GM18520 (cell line): ENCODE measurements at regions not wholly inside any gene's neighbourhood (a gene's known extent, or its start where the extent isn't known, plus 50 kb on each side); places are given as distances from the start of the nearest gene placed in this dataset.
"Not testable (repeated sequence)": the region's sequence is repeated elsewhere in the genome, so short reads cannot be mapped to it uniquely, and the experiment has no call there.

Experiments used
- ATAC-seq: cut with Tn5 transposase; IDR thresholded peaks from one replicate; pipeline ENCODE4 v1.9.1; 2021; ENCODE audit not compliant: unreplicated experiment

- ATAC-seq: not testable (repeated sequence)
Observed at GRCh38 chr6:142016666-142017065, 116.1 kb upstream of the GJE1 start.

DNA sequence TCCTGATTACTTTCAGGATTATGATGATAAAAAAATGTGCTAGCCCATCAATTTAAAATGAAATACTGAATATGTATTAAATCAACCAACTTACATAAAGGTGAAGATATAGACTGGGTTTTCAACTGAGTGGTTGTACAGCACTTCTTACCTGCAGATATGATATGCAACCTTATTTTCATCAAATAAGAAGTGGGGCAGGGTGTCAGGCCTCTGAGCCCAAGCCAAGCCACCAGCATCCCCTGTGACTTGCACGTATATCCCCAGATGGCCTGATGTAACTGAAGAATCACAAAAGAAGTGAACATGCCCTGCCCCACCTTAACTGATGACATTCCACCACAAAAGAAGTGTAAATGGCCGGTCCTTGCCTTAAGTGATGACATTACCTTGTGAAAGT is 117.3 kb upstream of the GJE1 start:
- ATAC-seq: not testable (repeated sequence)

DNA sequence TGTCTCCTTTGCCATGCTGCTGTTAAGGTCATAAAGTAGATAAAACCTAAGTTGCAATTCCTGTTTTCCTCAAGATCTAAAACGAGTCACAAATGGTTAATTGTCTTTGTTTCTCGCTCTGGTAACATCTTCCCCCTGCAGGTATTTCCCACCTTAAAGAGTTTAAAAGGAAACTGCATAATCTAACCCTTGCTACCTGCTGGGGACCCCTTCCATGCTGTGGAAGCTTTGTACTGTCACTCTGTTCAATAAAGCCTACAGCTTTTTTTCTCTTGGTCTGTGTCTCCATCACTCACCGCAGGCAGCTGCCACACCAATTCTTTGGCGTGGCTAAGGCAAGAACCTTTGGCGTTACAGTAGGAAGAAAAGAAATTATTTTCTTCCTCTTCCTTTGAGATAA is 117.7 kb upstream of the GJE1 start:
- ATAC-seq: no peak

- ATAC-seq: no peak
Observed at GRCh38 chr6:142014515-142014914, 118.2 kb upstream of the GJE1 start.

GRCh38 chr6:142013875-142014495 is 118.7 kb upstream of the GJE1 start:
- no peak for ATAC-seq

DNA sequence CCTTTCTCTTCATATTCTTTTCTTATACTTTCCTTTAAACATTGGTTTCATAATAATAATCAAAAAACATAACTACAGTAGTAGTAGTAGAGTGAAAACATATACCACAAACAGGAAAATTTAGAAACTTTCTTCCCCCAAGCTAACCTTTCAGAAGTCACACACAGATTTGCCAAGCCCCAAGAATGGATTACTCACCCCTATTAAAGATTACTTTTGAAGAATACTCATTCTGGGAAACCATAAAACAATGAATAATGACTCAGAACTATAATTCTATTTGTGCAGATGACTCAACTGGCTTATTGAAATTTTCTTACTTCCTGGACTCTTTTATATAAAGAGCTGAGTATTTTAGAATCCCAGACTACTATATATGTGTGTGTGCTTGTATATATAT is 119.4 kb upstream of the GJE1 start:
- peak; percentile 95 for ATAC-seq

GRCh38 chr6:142011775-142012174 is 121.0 kb upstream of the GJE1 start:
- ATAC-seq: no peak

DNA sequence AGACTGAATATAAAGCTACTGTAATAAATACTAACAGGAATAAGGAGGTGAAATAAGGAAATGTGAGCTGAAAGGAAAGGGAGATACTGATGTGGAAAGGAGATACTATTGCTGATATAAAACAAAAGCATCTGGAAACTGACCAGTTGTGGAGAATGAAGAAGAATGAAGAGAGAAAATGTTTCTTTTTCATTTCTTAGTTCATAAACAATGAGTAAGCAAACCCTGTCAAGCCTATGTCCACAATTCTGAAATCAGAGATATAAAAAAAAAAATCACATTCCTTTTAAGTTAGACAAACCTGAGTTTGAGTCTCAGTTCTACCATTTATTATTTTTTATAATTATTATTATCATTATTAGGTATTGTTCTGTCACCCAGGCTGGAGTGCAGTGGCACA is 121.6 kb upstream of the GJE1 start:
- no peak for ATAC-seq

- ATAC-seq: no peak
Observed at GRCh38 chr6:142009647-142010046, 123.1 kb upstream of the GJE1 start.

DNA sequence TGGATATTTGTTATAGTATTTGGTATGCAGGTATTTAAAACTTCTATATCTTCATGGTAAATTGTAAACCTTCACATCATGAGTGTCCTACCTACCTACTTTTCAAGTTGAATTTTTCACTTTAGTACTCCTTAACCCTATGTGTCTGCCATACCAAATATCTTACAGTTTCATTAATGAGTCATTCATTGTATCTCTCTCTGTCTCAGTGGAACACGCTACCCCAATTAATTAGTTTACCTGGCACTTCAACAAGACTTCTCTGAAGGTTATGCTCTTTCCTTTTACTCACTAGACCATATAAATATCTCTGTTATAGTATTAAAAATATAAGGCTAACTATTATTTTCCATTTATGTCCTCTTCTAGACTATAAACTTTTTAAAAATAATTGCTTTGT is 123.9 kb upstream of the GJE1 start:
- no peak for ATAC-seq

- no peak for ATAC-seq
Observed at GRCh38 chr6:142008016-142008735, 124.5 kb upstream of the GJE1 start.

GRCh38 chr6:142005021-142005420 is 127.7 kb upstream of the GJE1 start:
- no peak for ATAC-seq

DNA sequence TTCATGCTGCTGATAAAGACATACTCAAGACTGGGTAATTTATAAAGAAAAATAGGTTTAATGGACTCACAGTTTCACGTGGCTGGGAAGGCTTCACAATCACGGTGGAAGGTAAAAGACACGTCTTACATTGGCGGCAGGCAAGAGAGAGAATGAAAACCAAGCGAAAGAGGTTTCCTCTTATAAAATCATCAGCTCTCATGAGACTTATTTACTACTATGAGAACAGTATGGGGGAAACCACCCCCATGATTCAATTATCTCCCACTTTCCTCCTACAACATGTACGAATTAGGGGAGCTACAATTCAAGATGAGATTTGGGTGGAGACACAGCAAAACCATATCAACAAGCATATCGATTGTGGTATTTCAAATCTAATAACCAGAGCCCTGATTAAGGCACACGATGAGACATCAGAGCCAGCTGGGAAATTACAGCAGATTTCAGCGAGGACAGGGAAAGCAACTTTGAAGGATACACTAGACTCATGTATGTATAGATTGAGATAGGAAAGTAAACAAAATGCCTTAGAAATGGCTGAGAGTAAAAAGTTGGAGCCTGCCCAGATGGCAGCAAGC is 129.8 kb upstream of the GJE1 start:
- ATAC-seq: no peak

DNA sequence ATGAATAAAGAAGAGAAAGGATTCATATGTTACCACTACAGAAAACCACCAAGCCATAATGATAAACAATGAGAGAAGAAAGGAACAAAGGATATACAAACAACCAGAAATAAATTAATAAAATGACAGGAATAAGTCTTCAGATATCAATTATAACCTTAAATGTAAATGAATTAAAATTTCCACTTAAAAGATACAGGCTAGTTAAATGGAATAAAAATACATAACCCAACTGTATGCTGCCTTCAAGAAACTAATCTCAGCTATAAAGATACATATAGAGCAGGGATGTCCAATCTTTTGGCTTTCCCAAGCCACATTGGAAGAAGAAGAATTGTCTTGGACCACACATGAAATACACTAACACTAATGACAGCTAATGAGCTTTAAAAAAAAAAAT is 135.9 kb upstream of the GJE1 start:
- no peak for ATAC-seq

- no peak for ATAC-seq
Observed at GRCh38 chr6:141992109-141992508, 140.6 kb upstream of the GJE1 start.

DNA sequence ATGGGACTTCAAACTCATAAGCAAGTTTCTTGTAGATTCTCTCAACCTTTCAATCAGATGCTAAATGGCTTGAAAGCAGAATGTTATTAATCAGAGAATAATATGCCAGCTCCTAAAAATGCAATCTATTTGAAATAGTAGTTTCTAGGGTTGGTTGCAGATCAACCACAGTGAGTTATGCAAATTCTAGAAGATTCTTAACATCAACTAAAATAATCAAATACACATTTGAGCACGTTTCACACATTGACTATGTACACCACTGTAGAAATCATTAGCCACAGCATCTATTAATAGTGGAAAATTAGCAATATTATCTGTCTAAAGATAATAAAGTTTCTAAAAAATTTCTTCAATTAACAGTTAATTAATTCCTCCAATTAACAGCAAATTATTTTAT is 141.9 kb upstream of the GJE1 start:
- ATAC-seq: no peak

DNA sequence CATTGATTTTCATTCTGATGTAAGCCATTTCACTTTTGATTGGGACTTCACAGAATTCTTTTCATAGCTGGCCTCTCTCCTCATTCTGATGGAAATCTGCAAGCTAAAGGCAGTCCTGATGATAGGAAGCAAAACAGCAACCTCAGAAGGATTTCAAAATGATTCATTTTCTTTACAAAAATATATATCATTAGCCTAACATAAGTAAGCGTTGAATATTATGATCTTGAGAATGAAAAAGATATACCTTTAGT is 143.1 kb upstream of the GJE1 start:
- ATAC-seq: no peak

DNA sequence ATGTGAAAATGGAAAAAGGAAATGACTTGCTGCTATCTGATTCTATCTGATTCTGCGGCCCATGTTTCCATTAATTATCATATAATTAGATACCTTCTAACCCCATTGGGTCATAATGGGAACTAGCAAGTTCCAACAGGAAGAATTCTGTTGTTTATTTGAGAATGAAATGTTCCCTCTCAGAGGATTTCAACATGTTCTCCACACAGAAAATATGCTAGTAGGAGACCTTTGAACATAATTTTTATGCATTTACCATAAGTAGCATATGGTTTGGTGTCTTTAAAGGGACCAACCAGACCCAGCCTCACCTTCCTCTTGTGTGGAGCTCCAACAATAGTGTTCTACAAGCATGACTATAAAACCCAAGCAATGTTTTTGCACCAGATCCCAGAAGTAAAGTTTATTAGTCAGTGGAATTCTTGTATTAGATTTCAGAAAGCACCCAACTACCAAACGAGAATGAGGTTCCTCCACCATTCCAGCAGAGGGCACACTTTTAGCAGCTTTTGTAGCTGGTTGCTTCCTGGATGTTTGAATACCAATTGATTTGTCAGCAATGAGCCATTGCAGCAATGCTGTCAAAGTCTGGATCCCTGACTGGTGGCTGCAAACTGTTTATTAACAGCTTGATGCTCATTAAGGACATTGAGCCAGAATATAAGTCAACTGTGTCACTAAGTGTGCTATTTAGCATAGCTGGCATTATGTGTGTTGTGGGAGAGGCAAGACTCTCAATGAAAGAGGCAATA is 143.6 kb upstream of the GJE1 start:
- ATAC-seq: peak; percentile 59

DNA sequence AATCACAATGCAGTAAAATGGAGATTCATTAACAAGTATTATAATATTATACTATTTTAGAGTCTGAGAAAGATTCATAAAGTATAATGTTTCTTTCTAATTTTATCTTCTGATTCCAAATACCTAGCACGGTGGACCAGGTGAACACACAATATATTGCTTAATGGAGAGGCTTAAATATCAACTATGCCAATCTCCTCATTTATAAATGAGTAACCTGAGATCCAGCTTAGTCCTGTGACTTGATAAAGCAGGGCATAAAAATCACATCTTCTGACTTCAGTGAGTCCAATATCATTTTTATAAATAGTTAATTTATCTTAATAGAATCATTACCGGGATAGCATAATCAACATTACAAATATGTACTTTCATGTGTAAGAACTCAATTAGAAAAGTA is 144.4 kb upstream of the GJE1 start:
- no peak for ATAC-seq

DNA sequence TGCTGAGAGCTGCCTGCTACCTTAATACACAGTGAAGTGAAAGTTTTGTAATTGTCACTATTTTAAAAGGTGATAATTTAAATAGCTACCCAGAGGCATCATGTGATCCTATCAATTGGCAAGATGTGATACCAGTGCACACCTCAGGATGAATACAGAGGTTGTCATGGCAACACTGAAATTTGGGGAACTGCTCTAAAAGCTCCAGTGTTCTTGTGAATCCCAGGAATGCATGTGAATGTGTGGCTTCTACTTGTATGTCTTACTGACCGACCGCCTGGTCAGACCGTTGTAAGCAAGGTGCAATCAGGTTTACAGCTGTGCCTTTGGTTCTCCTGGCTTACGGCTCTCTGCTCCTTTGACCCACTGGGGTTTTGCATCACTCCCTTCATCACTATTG is 146.3 kb upstream of the GJE1 start:
- no peak for ATAC-seq

DNA sequence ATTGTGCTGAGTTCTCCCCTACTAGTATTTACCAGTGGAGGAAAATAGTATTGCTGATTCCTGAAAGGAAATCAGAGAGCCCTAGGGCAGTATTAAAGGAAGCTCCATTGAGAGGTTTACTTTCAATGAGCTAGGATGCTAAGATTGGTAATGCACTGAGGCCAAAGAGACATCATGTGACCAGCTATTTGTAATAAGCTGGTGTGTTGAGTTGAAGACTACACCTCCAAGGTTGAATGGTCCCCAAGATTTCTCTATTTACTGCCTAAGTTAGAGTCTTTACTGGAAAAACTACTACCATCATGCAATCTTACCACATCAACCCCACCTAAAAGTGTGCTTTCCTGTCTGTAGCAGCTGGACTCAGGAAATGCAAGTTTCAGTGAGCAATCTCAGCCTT is 151.5 kb upstream of the GJE1 start:
- ATAC-seq: no peak

DNA sequence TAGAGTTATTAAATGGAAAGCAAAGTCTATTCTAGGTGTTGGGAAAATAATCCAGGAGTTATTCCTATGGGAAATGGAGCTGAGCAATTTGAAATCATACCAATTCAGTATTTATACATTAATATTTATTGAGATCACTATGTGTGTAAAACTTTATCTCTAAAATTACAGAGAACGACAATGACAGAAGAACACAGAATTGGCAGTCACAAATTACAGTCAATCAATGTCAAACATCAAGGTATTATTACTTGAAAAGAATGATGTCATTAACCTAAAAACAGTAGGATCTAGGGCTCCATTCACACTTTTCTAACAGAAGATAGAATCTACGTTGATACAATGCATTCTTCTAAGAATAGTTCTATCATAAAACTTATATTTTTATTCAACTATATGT is 154.9 kb upstream of the GJE1 start:
- ATAC-seq: no peak
